GM12864 (cell line): ENCODE measurements at regions not wholly inside any gene's neighbourhood (a gene's known extent, or its start where the extent isn't known, plus 50 kb on each side); places are given as distances from the start of the nearest gene placed in this dataset.

Experiments
- DNase-seq: peaks from one replicate; pipeline ENCODE4 v3.0.0-alpha.2; 2011; ENCODE audit warnings: low read depth
- H3K4me3 ChIP-seq: 2 replicates; pipeline ENCODE4 v1.5.1; 2011; ENCODE audit warnings: mild to moderate bottlenecking, low read depth, low read length, control low read depth
- CTCF ChIP-seq: IDR thresholded peaks from 2 replicates; pipeline ENCODE4 v1.5.1; 2011; ENCODE audit warnings: low read depth, mild to moderate bottlenecking, moderate library complexity, low read length, control low read depth, inconsistent platforms; ENCODE audit errors: missing control alignments

- H3K4me3 ChIP-seq, result no peak overlapping the region
- no peak for TF ChIP-seq CTCF
- no peak for DNase-seq
These were observed 123.3 kb upstream of the ELL2 start for GRCh38 chr5:96084874-96085506.

- no peak for TF ChIP-seq CTCF
- DNase-seq, result no peak
- H3K4me3 ChIP-seq, result no peak overlapping the region
These were observed 121.8 kb upstream of the ELL2 start for GRCh38 chr5:96083361-96083881.

GRCh38 chr5:96081276-96081858 is 119.7 kb upstream of the ELL2 start:
- TF ChIP-seq CTCF, result no peak
- H3K4me3 ChIP-seq, result no peak overlapping the region
- DNase-seq, result no peak

GRCh38 chr5:96080557-96080956 is 118.9 kb upstream of the ELL2 start:
- no peak for DNase-seq
- H3K4me3 ChIP-seq, result no peak overlapping the region

GRCh38 chr5:96079962-96080361 is 118.3 kb upstream of the ELL2 start:
- TF ChIP-seq CTCF, result no peak
- DNase-seq, result no peak
- H3K4me3 ChIP-seq, result no peak overlapping the region

More at GRCh38 chr5:96080557-96080956, 118.9 kb upstream of the ELL2 start:
- no peak for TF ChIP-seq CTCF

- no peak for DNase-seq
- no peak overlapping the region for H3K4me3 ChIP-seq
- no peak for TF ChIP-seq CTCF
These were observed 117.4 kb upstream of the ELL2 start for GRCh38 chr5:96079075-96079474.

GRCh38 chr5:96076451-96076850 is 114.8 kb upstream of the ELL2 start:
- no peak overlapping the region for H3K4me3 ChIP-seq
- no peak for TF ChIP-seq CTCF
- DNase-seq, result no peak
